ENCODE measurements at regions not wholly inside any gene's neighbourhood (a gene's known extent, or its start where the extent isn't known, plus 50 kb on each side); places are given as distances from the start of the nearest gene placed in this dataset.

DNA sequence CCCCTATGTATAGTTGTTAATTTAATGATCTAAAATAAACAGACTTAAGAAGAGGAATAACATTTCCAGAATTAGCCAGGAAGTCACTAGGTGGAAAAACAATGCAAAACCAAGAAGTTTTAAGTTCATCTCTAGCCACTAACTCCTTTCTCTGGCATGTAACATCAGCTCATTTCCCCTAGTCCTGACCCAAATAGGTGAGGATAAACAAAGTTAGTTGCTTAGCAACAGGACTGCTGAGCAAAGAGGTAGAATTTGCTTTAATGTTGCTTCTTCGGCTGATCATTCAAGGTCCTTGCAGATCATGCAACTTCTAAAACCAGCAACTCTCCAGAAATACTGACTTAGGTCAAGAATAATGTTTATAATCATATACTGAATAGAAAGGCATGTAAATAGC lies 675.8 kb downstream of the CETN3 start:
- TF ChIP-seq, protein P1, sequence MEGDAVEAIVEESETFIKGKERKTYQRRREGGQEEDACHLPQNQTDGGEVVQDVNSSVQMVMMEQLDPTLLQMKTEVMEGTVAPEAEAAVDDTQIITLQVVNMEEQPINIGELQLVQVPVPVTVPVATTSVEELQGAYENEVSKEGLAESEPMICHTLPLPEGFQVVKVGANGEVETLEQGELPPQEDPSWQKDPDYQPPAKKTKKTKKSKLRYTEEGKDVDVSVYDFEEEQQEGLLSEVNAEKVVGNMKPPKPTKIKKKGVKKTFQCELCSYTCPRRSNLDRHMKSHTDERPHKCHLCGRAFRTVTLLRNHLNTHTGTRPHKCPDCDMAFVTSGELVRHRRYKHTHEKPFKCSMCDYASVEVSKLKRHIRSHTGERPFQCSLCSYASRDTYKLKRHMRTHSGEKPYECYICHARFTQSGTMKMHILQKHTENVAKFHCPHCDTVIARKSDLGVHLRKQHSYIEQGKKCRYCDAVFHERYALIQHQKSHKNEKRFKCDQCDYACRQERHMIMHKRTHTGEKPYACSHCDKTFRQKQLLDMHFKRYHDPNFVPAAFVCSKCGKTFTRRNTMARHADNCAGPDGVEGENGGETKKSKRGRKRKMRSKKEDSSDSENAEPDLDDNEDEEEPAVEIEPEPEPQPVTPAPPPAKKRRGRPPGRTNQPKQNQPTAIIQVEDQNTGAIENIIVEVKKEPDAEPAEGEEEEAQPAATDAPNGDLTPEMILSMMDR (IDR thresholded peaks at IDR 0.05) = no peak
- TF ChIP-seq POLR2AphosphoS5 (IDR thresholded peaks at IDR 0.05) = no peak
- TF ChIP-seq POLR2A (IDR thresholded peaks at IDR 0.05) = no peak
